ENCODE measurements at regions not wholly inside any gene's neighbourhood (a gene's known extent, or its start where the extent isn't known, plus 50 kb on each side); places are given as distances from the start of the nearest gene placed in this dataset.

DNA sequence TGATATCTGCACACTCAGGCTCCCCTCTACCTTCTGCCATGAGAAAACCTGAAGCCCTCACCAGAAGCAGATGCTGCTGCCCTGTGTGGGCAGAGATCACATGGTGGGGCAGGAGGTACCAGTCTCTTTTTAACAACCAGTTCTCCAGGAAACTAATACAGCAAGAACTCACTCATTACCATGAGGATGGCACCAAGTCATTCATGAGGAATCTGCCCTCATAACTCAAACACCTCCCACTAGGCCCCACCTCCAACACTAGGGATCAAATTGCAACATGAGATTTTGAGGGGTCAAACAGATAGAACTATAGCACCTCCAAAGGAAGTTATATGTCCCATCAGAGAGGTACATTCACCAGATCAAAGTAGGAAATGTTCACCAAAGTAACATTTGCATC is 136.3 kb upstream of the SHB start:
- TF ChIP-seq EZH2 (IDR thresholded peaks at IDR 0.05; ENCODE audit: insufficient read depth, poor library complexity, severe bottlenecking) (no peak), EZH2phosphoT487 (IDR thresholded peaks at IDR 0.05; ENCODE audit: insufficient read depth, low read depth) (no peak)
